KG1 (cell line): ENCODE measurements at regions not wholly inside any gene's neighbourhood (a gene's known extent, or its start where the extent isn't known, plus 50 kb on each side); places are given as distances from the start of the nearest gene placed in this dataset.

ENCODE experiments used
- DNase-seq: peaks from one replicate; lab custom pipeline; 2025; lab: John Stamatoyannopoulos, UW

DNA sequence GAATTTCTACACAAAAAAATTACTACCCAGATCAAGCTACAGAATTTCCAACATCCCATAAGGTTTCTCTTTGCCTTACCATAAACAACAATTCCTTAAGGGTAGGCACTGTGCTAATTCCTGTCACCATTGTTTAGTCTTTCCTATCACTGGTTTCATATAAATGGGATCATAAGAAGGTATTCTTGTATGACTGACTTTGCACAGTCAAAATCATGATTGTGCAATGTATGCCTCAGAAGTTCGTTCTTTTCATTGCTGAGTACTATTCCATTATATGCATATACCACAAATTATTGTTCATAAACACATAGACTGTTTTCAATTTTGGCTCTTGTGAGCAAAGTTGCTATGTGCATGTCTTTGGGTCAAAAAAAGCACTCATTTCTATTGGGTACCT is 611.6 kb upstream of the CADM1 start:
- DNase-seq, result no peak

DNA sequence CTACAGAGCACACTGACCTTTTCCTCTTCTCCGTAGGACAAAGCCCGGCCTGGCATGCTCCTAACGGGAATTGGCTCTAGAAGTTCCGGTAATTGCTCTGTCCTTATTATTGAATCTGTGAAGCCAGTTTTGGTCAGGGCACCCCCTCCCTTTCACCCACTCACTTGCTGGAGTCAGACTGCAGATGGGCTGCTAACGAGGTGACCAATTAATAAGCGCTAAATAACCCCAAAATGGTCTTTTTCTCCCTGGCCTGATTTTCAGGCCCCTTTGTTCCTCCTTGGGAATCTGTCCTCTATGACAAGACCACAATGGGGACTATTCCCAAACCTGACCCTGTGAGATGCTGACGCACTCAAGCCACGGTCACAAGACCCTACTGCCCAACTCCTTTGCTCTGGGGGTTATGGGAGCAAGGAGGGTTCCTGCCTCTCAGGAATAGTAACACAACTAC is 610.0 kb upstream of the CADM1 start:
- no peak for DNase-seq

DNA sequence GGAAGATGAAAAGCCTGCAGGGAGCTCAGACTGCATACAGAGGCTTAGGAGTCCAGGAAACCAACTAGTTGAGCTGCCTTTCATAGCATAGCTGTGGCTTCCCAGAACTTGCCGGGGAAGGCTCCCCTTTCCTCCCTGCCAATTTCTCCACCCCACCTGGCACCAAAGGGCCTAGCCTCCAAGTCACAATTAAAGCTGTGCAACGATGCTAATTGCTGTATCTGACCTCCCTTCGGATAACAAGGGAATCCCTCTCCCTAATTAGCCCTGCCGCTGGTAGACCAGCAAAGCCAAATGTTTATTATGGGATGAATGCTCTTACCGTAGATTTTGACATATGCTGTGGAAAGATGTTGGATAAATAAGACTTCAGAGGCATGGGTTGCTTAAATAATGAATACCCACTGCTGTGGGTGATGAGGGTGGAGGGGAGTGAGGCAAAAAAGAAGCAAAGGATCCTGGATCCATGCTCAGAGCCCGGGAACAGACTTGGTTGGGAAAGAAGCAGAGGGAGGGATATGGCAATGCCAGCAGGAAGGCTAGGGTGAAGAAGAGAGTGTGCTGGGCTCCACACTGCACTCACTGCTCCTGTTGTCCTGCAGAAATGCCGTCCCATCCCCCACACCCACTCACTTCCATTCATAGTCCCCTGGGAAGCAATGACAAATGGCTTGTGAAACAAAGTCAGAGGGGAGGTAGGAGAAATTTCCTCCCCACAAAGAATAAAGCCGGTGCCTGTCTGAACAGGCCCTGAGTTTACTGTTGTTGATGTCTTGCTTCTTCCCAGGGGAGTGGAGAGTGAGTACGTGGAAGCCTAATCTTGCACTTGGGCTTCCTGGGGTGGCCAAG is 608.1 kb upstream of the CADM1 start:
- DNase-seq, result no peak

DNA sequence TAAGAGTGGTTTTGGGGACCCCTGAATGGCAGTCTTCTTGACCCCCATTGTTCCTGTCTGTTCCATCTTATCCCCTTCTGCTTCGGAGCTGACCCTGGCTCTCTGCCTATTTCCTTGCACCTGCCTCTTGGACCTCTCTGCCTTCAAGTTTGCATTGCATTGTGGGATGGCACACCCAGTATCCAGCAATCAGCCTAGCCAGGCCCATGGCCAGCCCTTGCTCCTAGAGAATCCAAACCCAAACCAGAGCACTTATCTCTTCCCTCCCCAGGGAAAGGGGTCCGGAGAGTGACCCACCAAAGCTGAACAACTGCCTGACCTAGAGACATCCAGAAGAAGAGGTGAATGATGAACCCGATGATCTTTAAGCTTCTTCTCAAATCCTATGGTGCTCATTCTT is 607.3 kb upstream of the CADM1 start:
- no peak for DNase-seq

DNA sequence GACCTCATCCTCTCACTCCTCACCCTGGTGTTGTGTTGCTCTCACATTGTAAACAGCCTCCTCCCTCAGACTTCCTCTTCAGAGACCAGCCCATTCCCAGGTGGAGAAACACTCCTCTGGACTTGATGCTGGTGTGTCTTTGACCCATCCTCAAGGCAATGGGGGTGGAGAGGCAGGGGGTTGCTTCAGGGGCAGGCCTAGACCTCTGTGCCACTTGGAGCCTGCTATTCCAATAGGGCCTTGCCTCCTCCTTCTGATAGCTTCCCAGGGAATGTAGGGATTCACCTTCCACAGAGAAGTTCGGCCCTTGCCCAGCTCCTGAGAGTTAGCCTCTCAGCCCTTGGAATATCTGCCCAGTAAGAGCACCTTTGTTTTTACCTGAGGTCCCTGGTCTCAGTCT is 606.6 kb upstream of the CADM1 start:
- DNase-seq, result no peak

DNA sequence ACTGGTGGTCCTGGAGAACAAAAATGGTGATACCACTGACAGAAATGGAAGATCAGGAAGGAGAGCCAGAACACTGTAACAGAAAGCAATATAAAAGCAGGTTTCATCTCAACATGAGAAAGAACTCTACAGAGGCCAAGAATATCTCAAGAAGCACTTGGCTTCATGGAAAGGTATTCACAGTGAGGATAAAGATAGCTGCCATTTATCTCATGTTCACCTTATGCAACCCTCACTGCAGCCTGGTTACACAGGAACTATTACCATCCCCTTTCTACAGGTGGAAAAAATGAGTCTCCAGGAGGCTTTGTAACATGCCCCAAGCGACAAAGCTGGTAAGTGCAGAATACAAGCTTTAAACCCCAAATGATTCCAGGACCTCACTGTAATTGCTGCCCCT is 606.1 kb upstream of the CADM1 start:
- no peak for DNase-seq

DNA sequence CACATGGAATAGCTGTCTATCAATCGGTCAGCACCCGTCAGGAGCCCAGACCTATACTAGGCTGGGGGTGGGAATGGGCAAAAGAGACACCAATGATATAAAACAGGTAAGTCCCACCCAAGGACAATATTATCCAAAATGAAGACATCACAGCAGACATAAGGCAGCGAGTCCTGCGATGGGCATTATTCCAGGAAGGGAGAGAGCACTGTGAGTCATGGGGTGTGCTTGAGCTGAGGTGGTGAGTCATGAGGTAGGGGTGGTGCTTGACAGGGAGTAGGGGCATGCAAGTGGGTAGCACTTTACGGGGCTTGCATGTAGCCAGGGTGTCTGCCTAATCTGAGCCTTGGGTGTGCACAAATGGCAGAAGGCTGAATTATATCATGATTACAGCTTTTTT is 605.0 kb upstream of the CADM1 start:
- DNase-seq, result no peak

DNA sequence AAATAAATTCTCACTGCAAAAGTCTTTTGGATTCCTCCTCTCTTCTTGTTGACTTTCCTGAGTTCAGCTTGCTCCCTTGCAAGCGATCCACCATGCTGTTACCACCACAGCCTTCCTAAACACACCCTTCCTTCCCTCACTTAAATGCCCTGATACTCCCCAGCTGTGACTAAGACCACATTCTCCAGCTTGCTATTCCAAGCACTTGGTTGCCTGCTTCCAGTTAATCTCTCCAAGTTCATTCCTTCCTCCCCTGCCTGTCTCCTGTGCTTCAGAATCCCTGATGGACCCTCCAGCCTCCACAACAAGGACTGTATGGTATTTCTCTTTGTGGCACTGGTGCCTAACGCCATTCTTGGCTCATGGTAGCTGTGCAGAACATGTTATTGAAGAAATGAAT is 603.9 kb upstream of the CADM1 start:
- no peak for DNase-seq

DNA sequence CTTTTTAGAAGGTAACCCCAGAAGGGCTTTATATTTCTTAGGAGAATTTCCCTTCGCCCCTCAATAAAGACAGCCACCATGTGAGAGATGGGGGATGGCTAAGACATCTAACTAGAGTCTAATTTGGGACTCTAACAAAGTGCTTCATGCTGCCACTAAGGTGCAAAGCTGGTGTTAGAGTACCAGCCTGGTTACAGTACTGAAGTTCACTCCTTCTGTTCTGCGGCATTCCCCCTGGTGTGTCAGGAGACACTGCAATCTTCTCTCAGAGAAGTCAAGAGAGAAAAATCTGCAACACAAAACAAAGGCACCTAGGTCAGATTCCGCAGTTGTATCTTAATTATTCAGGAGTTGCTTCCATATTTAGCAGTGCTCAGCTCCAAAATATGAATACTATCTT is 603.0 kb upstream of the CADM1 start:
- no peak for DNase-seq

DNA sequence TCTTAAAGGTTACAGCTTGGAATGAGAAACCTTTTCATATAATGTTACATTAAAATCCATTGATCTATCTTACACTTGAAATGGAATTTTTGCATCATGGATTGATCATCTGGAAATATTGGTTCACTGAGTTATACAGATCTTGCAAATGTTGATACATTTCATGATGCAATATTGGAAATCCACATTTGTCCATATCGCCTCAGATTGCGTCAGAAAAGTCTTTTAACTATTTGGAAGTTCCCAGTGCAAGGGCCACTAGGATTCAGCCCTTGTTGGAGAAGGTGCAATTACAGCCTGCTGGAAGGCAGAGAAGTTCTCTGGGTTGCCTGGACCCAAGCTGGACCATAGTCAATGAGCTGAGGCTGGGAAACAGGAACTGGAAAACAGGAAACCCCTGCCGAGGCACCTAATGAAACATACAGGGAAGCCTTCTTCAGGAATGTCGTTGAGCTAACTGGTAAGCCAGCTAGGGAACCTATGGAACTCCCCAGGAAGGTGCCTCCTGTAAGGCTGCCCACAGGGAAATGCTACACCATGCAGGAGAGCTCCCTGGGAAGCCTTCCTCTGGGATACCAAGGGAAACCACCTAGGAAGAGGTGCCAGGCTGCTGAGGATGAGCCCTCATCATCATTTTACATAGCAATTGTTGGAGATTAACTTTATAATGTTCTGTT is 600.4 kb upstream of the CADM1 start:
- DNase-seq, result no peak

DNA sequence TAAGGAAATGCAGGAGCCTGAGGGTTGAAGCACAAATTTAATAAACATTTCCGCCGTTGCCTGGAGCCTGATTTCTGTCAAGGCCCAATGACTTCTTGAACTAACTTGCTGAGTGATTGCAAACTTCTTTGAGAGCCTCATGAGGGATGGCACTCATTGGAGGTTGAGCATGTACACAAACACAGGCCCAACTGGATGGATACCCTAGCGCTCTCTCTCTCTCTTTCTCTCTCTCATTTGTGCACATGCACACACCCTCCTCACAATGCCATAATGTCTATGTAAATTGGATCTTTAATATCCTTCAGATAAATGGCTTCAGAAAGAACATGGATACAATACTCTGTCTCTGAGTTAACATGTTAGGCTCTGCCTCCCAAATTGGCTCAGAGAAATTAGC is 597.7 kb upstream of the CADM1 start:
- DNase-seq, result no peak

DNA sequence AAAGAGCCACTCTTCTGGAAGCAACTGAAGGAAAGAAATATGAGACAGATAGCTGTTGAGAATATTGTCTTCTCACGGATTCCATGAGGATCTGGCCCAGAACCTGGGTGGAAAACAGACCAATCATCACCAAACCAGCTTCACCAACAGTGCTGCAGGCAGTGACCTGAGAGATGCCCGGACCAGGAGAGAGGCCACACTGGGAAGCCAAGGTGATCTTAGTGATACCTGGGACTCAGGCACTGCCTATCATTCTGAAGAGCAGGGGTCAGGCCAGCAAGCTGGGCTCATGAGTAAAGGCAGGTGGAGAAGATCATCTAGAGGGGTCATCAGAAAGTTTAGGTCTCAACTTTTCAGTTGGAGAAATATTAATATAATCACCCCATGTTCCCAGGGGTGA is 595.8 kb upstream of the CADM1 start:
- no peak for DNase-seq

DNA sequence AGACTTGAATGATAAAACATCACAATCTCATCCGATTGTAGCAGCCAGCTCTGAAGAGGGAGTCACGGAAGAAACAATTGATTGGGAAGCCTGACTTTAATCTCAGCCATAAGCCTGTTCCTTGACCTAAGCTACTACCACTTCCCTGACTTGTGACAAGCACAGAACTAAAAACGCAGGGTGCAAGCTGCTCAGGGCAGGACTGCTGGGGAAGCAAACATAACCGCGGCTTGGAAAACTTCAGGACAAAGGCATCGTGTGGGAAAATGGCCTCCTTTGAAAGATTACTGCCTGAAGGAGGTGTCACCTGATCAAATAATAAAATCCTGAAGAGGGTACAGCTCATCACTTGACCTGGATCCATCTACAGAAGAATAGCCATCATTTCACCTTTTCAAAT is 595.3 kb upstream of the CADM1 start:
- DNase-seq, result no peak

DNA sequence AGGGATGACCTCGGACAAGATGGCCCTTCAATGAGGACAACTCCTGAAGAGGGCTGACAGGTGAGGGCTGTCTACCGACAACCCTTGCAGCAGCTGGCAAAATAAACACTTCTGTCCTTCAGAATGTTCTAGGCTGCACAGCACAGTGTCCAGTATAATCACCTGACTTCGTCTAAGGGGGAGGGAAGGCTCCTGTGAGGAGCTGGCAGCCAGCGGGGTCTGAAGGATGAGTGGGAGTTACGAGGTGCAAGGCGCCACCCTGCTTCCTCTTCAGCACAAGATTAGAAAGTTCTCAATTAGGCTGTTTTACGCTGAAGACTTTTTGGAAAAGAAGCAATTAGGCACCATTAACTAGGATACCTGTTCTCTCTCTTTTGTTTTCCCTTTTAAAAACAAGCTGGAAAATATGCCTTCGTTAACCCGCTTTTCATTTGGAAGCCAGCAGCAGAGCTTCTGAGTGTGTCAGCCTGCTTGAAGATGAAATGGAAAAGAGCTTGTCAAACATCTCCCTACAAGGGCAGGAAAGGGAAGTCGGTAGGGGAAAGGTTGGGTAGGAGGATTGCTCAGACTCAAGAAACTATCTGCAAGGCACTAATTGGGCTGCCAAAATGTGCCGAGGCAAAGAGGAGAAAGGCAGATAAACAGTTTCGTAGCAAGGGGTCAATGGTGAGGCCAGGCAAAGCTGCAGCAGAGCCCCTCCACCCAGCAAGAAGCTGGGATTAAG is 592.2 kb upstream of the CADM1 start:
- no peak for DNase-seq

DNA sequence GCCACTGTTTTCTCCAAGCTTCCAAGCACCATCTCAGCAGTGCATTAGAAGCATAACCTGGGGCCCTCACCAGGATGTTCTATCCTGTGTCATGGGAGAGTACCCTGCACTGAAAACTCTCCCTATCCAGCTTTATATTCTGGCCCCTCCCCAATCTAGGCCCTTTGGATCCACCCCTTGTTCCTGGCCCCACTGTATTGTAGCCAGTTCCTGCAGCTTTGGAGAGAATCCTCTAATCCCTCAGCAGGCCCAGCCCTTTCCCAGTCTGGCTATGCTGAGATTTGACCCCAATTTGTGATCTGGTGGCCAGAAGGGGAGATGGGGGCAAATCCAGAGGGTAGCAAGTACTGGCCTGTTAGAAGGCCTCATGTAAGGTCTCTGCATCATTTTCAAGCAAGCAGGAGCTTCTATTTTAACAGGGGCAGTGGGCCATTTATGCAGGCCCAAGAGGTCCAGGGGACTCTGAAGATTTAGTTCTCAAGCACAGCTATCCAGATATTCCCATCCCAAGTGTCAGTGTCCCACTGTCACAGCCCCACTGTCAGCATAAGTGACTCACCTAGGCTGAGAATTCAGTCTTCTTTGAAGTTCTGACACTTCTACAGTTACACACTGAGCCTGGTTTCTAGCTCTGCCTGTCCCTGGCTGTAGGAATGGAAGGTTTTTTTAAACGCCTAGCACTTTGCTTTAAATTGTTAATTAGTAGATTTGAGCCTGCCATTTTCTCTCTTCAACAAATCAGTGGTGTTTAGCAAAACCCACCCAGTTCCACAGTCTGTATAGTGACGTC is 589.5 kb upstream of the CADM1 start:
- no peak for DNase-seq

DNA sequence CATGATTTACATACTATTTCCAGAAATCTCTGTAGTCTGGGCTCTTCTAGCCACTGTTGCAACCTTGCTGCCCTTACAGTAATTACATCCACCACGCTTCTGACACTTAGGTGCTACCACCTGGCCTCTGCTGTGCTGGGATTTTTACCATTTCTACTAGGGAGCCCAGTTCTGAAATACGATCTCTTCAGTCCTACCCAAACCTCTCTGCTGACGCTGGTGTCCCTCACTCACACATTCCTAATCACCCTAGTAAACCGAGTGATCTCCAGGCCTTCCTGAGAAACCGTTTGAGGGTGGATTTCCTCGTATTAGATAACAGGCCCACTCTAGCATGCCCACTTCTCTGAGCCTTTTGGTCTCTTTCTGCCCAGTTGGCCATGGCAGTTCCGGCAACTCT is 588.9 kb upstream of the CADM1 start:
- no peak for DNase-seq

DNA sequence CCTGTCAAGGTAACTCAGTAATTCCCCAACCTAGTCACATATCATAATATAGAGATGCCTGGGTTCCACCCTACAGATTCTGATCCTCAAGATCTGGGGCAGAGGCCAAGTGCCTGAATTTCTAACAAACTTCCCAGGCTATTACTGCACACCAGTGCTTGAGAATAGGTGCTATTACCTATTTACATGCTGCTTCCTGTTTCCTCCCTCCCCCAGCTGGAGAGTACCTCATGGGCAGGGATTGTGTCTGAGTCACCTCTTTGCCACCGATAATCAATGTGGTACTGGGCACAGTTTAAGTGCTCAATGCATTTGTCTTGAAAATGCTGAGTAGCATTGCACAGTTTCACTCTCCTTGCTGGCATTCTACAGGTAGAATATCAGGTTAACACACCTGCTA is 582.2 kb upstream of the CADM1 start:
- DNase-seq, result no peak

DNA sequence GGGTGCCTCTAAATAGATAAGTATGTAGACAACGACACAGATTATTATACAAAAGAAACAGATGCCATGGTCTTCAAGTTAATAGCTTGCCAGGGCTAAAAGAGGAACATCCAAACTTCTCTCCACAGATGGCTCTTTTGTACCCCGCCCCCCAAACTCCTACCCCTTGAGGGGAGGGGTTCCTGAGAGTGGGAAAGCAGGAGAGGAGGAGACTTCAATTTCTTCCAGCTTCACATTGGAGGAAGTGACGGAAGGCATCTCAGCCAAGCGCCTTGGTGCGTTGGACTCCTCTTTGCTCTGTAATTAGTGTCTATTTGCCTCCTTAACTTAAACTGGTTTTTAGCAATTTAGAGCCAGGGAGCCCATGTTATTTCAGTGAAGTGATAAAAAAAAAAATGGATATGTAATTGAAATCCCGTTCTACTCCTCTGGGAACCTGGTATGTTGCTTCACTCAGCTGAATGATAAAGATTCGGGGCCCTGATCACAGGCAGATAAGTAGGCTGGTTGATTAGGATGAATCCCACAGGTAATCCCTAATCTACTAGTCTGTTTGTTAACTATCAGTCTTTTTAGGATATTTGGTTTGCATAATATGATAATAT is 580.9 kb upstream of the CADM1 start:
- DNase-seq, result no peak

DNA sequence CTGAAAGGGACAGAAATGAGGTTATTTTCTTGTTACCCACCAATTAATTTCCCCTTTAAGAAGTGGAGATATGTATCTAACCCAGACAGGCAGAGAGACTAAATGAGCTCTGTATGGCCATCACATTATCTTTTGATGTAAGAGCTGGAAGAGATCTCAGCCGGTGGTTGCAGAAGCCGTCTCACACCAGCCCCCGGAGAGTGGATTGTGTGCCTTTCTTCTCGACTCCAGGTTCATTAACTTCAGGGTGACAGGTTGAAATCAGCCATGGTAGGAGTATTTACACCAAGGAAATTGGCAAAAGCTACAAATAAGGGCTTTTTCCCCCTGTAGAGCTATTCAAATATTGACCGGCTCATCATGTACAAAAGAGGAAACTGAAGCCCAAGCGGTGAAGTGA is 580.3 kb upstream of the CADM1 start:
- no peak for DNase-seq

DNA sequence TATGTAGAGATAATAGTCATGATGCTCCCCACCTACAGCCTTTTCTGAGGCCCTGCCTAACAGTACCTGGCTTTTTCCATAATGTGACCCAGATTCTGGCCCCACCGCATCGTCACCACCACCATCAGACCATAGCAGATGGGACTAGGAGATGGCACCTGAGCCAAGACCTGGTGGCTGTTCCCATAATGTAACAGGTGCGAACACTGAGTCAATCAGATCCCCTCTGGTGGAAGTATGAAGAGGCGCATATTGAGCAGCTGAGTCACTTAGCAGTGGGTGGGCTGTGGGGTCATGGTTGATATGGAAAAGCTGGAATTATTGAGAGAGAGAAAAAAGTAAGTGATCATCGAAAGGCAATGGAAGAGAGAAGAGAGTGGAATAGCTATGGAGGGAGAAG is 578.0 kb upstream of the CADM1 start:
- no peak for DNase-seq

DNA sequence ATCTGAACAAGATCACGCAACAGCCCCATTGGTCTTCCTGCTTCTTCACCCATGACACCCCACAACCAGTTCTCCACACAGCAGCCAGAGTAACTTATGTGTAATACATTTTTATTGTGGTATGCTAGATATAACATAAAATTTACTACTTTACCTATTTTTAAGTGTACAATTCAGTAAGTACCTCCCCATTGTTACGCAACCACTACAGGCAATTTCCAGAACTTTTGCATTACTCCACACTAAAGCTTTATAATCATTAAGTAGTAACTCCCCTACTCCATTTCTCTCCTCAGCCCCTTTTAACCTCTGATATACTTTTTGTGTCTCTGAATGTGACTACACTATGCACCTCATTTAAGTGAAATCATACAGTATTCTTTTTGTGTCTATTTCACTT is 575.4 kb upstream of the CADM1 start:
- no peak for DNase-seq

DNA sequence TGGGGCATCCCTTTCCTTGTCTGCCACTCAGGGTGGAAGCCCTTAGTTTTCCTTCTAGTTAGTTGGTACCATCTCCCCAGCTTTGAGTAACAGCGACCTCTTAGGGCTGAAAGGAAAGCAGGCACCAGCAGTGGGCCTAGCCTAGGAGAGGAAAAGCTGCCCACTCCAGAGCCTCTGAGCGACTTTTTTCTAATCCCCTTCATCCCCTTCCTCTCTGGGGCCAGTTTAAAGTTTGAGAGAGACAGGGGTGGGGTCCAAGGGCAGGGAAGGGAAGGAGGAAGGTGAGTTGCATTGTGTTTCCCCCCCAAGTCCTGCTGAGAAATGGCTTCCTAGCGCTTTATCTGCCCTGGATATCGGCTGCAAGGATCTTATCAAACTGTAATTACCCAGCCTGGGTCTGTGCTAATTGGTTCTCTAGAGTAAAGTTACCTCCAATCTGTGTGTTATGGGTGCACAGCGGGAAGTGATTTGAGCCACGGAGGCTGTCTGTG is 573.9 kb upstream of the CADM1 start:
- DNase-seq, result peak; percentile 14
